GM23338 (cell line): ENCODE measurements at regions not wholly inside any gene's neighbourhood (a gene's known extent, or its start where the extent isn't known, plus 50 kb on each side); places are given as distances from the start of the nearest gene placed in this dataset.

Source experiments
- ATAC-seq: fragments of 200-7000 bp; cut with Tn5 transposase; 3 replicates; pipeline ENCODE4 v1.9.1; 2020
- DNase-seq: peaks from one replicate; pipeline ENCODE4 v3.0.0-alpha.2; 2015; ENCODE audit warnings: low spot score
- H2AFZ ChIP-seq: fragments of 200-600 bp; sonication (generic); 2 replicates; pipeline ENCODE4 v1.8.0; 2016; ENCODE audit warnings: antibody characterized with exemption, mild to moderate bottlenecking, moderate library complexity
- H3F3A ChIP-seq: fragments of 200-600 bp; sonication (generic); replicated peaks from 2 replicates; pipeline ENCODE4 v1.8.0; 2017; ENCODE audit warnings: antibody characterized with exemption, mixed run types, low read depth
- H3K27ac ChIP-seq: fragments of 200-600 bp; sonication (generic); 2 replicates; pipeline ENCODE4 v1.6.1; 2016; ENCODE audit warnings: low read depth
- H3K27me3 ChIP-seq: fragments of 200-600 bp; sonication (generic); 2 replicates; pipeline ENCODE4 v1.8.0; 2016; ENCODE audit warnings: mild to moderate bottlenecking, mixed run types, moderate library complexity; ENCODE audit not compliant: insufficient read depth
- H3K36me3 ChIP-seq: fragments of 200-600 bp; sonication (generic); 2 replicates; pipeline ENCODE4 v1.8.0; 2016; ENCODE audit warnings: mild to moderate bottlenecking; ENCODE audit not compliant: insufficient read depth
- H3K4me1 ChIP-seq: fragments of 200-600 bp; sonication (generic); 2 replicates; pipeline ENCODE4 v1.8.0; 2016; ENCODE audit warnings: mild to moderate bottlenecking, moderate library complexity; ENCODE audit not compliant: insufficient read depth
- H3K4me2 ChIP-seq: fragments of 200-600 bp; sonication (generic); 2 replicates; pipeline ENCODE4 v1.7.1; 2017; ENCODE audit warnings: mixed run types
- H3K4me3 ChIP-seq: fragments of 200-600 bp; sonication (generic); 2 replicates; pipeline ENCODE4 v1.6.1; 2016; ENCODE audit warnings: mixed run types
- H3K79me2 ChIP-seq: fragments of 200-600 bp; sonication (generic); replicated peaks from 2 replicates; pipeline ENCODE4 v1.8.0; 2017; ENCODE audit warnings: mild to moderate bottlenecking; ENCODE audit not compliant: insufficient read depth
- H3K9me2 ChIP-seq: fragments of 200-600 bp; sonication (generic); 2 replicates; pipeline ENCODE4 v1.8.0; 2017; ENCODE audit not compliant: insufficient read depth
- H4K20me1 ChIP-seq: fragments of 200-600 bp; sonication (generic); replicated peaks from 2 replicates; pipeline ENCODE4 v1.8.0; 2017; ENCODE audit warnings: mild to moderate bottlenecking; ENCODE audit not compliant: insufficient read depth
- H3K27ac Mint-ChIP-seq: 2 replicates; pipeline ENCODE4 v1.8.0; 2020; ENCODE audit warnings: inconsistent platforms, mild to moderate bottlenecking, moderate library complexity, mixed read lengths
- H3K27me3 Mint-ChIP-seq: 3 replicates; pipeline ENCODE4 v1.8.0; 2022; ENCODE audit warnings: low read depth, mild to moderate bottlenecking, moderate library complexity, mixed read lengths, inconsistent platforms; ENCODE audit not compliant: insufficient read depth, poor library complexity
- H3K36me3 Mint-ChIP-seq: 3 replicates; pipeline ENCODE4 v1.8.0; 2021; ENCODE audit warnings: low read depth, mild to moderate bottlenecking, inconsistent platforms, moderate library complexity, mixed read lengths
- H3K4me1 Mint-ChIP-seq: 3 replicates; pipeline ENCODE4 v1.8.0; 2020; ENCODE audit warnings: mild to moderate bottlenecking, inconsistent platforms, mixed read lengths
- H3K4me3 Mint-ChIP-seq: 3 replicates; pipeline ENCODE4 v1.8.0; 2021; ENCODE audit warnings: moderate library complexity, mild to moderate bottlenecking, inconsistent platforms, mixed read lengths
- H3K9me3 Mint-ChIP-seq: 3 replicates; pipeline ENCODE4 v1.8.0; 2020; ENCODE audit warnings: moderate library complexity, mild to moderate bottlenecking, inconsistent platforms, mixed read lengths
- CTCF ChIP-seq, 2 experiments: fragments of 200-600 bp in 1 of 2; sonication (generic) in 1 of 2; conservative IDR thresholded peaks; 2 replicates each; pipeline versions ENCODE4 v1.5.1 to v1.6.1; 2016 to 2017; ENCODE audit warnings: antibody characterized with exemption in 2 of 2, low read depth in 2 of 2, mild to moderate bottlenecking in 2 of 2, moderate library complexity in 1 of 2
- POLR2AphosphoS5 ChIP-seq: IDR thresholded peaks from 2 replicates; pipeline ENCODE4 v1.6.1; 2016; ENCODE audit warnings: antibody characterized with exemption, low read depth
- ZNF114 ChIP-seq: fragments of 250-450 bp; sonication (Bioruptor Pico); IDR thresholded peaks from 2 replicates; pipeline ENCODE4 v1.5.0; 2020; ENCODE audit warnings: mild to moderate bottlenecking, moderate library complexity
- TF ChIP-seq, protein P1 (sequence below): fragments of 250-450 bp; sonication (Bioruptor Pico); IDR thresholded peaks from 2 replicates; pipeline ENCODE4 v1.5.0; 2020; ENCODE audit warnings: mild to moderate bottlenecking, moderate library complexity

GRCh38 chr7:52962402-52963076, 72.9 kb upstream of the POM121L12 start:
- Mint-ChIP-seq H3K27ac (no peak overlapping the region), H3K27me3 (no peaks in the 10 kb centered on the region), H3K36me3 (no peaks in the 10 kb centered on the region), H3K4me3 (no peak overlapping the region), H3K4me1 (peaks cover 15% of the 10 kb centered on the region), H3K9me3 (peaks cover 5% of the 10 kb centered on the region; the same call in 1 of the 3 replicates)
- ATAC-seq (no peak), DNase-seq (no peak)
- H3F3A ChIP-seq, result no peaks in the 10 kb centered on the region
- H3K27ac ChIP-seq, result no peak overlapping the region
- peaks cover 20% of the 10 kb centered on the region for H3K4me1 ChIP-seq
- H3K27me3 ChIP-seq, result no peaks in the 10 kb centered on the region
- H3K79me2 ChIP-seq, result no peaks in the 10 kb centered on the region
- H3K4me3 ChIP-seq, result no peak overlapping the region
- TF ChIP-seq, protein P1, sequence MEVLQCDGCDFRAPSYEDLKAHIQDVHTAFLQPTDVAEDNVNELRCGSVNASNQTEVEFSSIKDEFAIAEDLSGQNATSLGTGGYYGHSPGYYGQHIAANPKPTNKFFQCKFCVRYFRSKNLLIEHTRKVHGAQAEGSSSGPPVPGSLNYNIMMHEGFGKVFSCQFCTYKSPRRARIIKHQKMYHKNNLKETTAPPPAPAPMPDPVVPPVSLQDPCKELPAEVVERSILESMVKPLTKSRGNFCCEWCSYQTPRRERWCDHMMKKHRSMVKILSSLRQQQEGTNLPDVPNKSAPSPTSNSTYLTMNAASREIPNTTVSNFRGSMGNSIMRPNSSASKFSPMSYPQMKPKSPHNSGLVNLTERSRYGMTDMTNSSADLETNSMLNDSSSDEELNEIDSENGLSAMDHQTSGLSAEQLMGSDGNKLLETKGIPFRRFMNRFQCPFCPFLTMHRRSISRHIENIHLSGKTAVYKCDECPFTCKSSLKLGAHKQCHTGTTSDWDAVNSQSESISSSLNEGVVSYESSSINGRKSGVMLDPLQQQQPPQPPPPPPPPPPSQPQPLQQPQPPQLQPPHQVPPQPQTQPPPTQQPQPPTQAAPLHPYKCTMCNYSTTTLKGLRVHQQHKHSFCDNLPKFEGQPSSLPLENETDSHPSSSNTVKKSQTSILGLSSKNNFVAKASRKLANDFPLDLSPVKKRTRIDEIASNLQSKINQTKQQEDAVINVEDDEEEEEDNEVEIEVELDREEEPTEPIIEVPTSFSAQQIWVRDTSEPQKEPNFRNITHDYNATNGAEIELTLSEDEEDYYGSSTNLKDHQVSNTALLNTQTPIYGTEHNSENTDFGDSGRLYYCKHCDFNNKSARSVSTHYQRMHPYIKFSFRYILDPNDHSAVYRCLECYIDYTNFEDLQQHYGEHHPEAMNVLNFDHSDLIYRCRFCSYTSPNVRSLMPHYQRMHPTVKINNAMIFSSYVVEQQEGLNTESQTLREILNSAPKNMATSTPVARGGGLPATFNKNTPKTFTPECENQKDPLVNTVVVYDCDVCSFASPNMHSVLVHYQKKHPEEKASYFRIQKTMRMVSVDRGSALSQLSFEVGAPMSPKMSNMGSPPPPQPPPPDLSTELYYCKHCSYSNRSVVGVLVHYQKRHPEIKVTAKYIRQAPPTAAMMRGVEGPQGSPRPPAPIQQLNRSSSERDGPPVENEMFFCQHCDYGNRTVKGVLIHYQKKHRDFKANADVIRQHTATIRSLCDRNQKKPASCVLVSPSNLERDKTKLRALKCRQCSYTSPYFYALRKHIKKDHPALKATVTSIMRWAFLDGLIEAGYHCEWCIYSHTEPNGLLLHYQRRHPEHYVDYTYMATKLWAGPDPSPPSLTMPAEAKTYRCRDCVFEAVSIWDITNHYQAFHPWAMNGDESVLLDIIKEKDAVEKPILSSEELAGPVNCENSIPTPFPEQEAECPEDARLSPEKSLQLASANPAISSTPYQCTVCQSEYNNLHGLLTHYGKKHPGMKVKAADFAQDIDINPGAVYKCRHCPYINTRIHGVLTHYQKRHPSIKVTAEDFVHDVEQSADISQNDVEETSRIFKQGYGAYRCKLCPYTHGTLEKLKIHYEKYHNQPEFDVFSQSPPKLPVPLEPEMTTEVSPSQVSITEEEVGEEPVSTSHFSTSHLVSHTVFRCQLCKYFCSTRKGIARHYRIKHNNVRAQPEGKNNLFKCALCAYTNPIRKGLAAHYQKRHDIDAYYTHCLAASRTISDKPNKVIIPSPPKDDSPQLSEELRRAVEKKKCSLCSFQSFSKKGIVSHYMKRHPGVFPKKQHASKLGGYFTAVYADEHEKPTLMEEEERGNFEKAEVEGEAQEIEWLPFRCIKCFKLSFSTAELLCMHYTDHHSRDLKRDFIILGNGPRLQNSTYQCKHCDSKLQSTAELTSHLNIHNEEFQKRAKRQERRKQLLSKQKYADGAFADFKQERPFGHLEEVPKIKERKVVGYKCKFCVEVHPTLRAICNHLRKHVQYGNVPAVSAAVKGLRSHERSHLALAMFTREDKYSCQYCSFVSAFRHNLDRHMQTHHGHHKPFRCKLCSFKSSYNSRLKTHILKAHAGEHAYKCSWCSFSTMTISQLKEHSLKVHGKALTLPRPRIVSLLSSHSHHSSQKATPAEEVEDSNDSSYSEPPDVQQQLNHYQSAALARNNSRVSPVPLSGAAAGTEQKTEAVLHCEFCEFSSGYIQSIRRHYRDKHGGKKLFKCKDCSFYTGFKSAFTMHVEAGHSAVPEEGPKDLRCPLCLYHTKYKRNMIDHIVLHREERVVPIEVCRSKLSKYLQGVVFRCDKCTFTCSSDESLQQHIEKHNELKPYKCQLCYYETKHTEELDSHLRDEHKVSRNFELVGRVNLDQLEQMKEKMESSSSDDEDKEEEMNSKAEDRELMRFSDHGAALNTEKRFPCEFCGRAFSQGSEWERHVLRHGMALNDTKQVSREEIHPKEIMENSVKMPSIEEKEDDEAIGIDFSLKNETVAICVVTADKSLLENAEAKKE, result no peak
- TF ChIP-seq CTCF (conservative IDR thresholded peaks at IDR 0.05; ENCODE audit: low read depth in 2 of 2) (no peak), ZNF114 (CRISPR knock-in tag) (no peak), POLR2AphosphoS5 (no peak)
- no peaks in the 10 kb centered on the region for H3K36me3 ChIP-seq
- no peaks in the 10 kb centered on the region for H4K20me1 ChIP-seq
- 0 out of 2 replicates have a peak overlapping the region, but pooled peaks have one; percentile 66 for H2AFZ ChIP-seq
- H3K9me2 ChIP-seq, result peaks cover 10% of the 10 kb centered on the region; the same call in 1 of the 2 replicates
- no peak overlapping the region for H3K4me2 ChIP-seq
